OCI-LY3 (cell line): ENCODE measurements at regions not wholly inside any gene's neighbourhood (a gene's known extent, or its start where the extent isn't known, plus 50 kb on each side); places are given as distances from the start of the nearest gene placed in this dataset.

Source experiments
- EZH2phosphoT487 ChIP-seq: fragments of 200-600 bp; shearing (Covaris generic); IDR thresholded peaks from 2 replicates; pipeline ENCODE4 v1.6.1; 2018; ENCODE audit warnings: antibody characterized with exemption, mixed run types, low read depth
- TF ChIP-seq, protein P1 (sequence below): fragments of 200-600, 300-600 bp; sonication (generic); IDR thresholded peaks from 2 replicates; pipeline ENCODE4 v1.5.1; 2014; ENCODE audit warnings: antibody characterized with exemption, low read length, low read depth

DNA sequence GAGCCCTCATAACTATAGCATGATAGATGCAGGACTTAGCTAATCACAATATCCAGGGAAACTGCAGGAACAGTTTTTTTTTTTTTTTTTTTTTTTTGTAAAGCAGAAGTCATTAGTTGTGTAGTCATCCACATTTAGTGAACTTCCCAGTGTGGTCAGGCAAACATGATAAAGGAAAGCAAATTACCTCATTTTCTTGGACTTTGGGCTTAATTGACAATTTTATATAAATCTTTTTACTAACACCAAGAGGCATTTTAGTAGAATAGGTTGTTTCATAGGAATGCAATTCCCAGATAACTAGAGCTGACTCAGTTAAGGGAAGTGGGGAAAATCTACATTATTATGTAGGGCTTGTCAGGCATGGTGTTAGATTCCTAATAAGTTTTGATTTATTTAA, 142.7 kb upstream of the GCFC2 start:
- TF ChIP-seq, protein P1, sequence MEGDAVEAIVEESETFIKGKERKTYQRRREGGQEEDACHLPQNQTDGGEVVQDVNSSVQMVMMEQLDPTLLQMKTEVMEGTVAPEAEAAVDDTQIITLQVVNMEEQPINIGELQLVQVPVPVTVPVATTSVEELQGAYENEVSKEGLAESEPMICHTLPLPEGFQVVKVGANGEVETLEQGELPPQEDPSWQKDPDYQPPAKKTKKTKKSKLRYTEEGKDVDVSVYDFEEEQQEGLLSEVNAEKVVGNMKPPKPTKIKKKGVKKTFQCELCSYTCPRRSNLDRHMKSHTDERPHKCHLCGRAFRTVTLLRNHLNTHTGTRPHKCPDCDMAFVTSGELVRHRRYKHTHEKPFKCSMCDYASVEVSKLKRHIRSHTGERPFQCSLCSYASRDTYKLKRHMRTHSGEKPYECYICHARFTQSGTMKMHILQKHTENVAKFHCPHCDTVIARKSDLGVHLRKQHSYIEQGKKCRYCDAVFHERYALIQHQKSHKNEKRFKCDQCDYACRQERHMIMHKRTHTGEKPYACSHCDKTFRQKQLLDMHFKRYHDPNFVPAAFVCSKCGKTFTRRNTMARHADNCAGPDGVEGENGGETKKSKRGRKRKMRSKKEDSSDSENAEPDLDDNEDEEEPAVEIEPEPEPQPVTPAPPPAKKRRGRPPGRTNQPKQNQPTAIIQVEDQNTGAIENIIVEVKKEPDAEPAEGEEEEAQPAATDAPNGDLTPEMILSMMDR, result no peak
- no peak for TF ChIP-seq EZH2phosphoT487
